CD14-positive monocyte (primary cell): ENCODE measurements at regions not wholly inside any gene's neighbourhood (a gene's known extent, or its start where the extent isn't known, plus 50 kb on each side); places are given as distances from the start of the nearest gene placed in this dataset.

Experiments used
- DNase-seq, 3 donors: peaks; one replicate each; pipeline ENCODE4 v3.0.0-alpha.2; 2011 to 2022
- H2AFZ ChIP-seq: 2 replicates; pipeline ENCODE4 v1.6.0; 2012; ENCODE audit warnings: mild to moderate bottlenecking, low read depth, low read length, inconsistent platforms; ENCODE audit not compliant: insufficient read depth, poor library complexity, severe bottlenecking
- H3K27ac ChIP-seq, 2 donors: 1 replicate in 1 of 2; 2 replicates in 1 of 2; pipeline ENCODE4 v1.5.1; 2012 to 2013; ENCODE audit warnings: low read length in 2 of 2, control low read depth in 1 of 2, inconsistent platforms in 1 of 2, low read depth in 1 of 2, mild to moderate bottlenecking in 1 of 2
- H3K27me3 ChIP-seq, 2 donors: one replicate each; pipeline versions ENCODE4 v1.6.0 to v1.6.1; 2011 to 2013; ENCODE audit warnings: low read length in 2 of 2; ENCODE audit not compliant: control insufficient read depth in 2 of 2, insufficient read depth in 2 of 2
- H3K36me3 ChIP-seq, 2 donors: replicated peaks in 1 of 2; 1 replicate in 1 of 2; 2 replicates in 1 of 2; pipeline versions ENCODE4 v1.5.1 to v1.6.1; 2012 to 2013; ENCODE audit warnings: low read length in 2 of 2, control low read depth in 1 of 2, inconsistent platforms in 1 of 2, mild to moderate bottlenecking in 1 of 2; ENCODE audit not compliant: insufficient read depth in 2 of 2, control insufficient read depth in 1 of 2
- H3K4me1 ChIP-seq, 2 donors: 1 replicate in 1 of 2; 2 replicates in 1 of 2; pipeline versions ENCODE4 v1.5.1 to v1.6.1; 2012 to 2013; ENCODE audit warnings: low read length in 2 of 2, control low read depth in 1 of 2, inconsistent platforms in 1 of 2, mild to moderate bottlenecking in 1 of 2, moderate library complexity in 1 of 2; ENCODE audit not compliant: insufficient read depth in 2 of 2, control insufficient read depth in 1 of 2
- H3K4me2 ChIP-seq: replicated peaks from 2 replicates; pipeline ENCODE3; 2012; ENCODE audit warnings: low read length, moderate library complexity, mild to moderate bottlenecking; ENCODE audit not compliant: poor library complexity, severe bottlenecking; ENCODE audit errors: extremely low read depth
- H3K4me3 ChIP-seq, 3 experiments: fragments of 200-600 bp in 1 of 3; sonication (generic) in 1 of 3; replicated peaks in 1 of 3; 1 replicate in 2 of 3; 2 replicates in 1 of 3; pipeline ENCODE4 v1.5.1; 2011 to 2013; ENCODE audit warnings: low read length in 3 of 3, mild to moderate bottlenecking in 3 of 3, control low read depth in 2 of 3, low read depth in 2 of 3, inconsistent platforms in 1 of 3, moderate library complexity in 1 of 3
- H3K79me2 ChIP-seq: 2 replicates; pipeline ENCODE4 v1.6.0; 2012; ENCODE audit warnings: mild to moderate bottlenecking, control low read depth, inconsistent platforms, low read length, moderate library complexity; ENCODE audit not compliant: insufficient read depth
- H3K9ac ChIP-seq: 2 replicates; pipeline ENCODE4 v1.6.0; 2017; ENCODE audit warnings: low read length, mild to moderate bottlenecking; ENCODE audit not compliant: insufficient read depth, poor library complexity, severe bottlenecking
- H3K9me3 ChIP-seq, 2 donors: replicated peaks in 1 of 2; 1 replicate in 1 of 2; 2 replicates in 1 of 2; pipeline versions ENCODE4 v1.5.1 to v1.6.1; 2012 to 2013; ENCODE audit warnings: low read length in 2 of 2, control low read depth in 1 of 2; ENCODE audit not compliant: control insufficient read depth in 1 of 2, insufficient read depth in 1 of 2
- H4K20me1 ChIP-seq: 2 replicates; pipeline ENCODE4 v1.6.0; 2012; ENCODE audit warnings: mild to moderate bottlenecking, low read length, control low read depth, moderate library complexity; ENCODE audit not compliant: insufficient read depth
- H3K27ac Mint-ChIP-seq, 7 donors: one replicate each; pipeline ENCODE4 v1.8.0; 2020; ENCODE audit warnings: mild to moderate bottlenecking in 7 of 7, mixed read lengths in 7 of 7, moderate library complexity in 6 of 7, inconsistent platforms in 2 of 7
- H3K27me3 Mint-ChIP-seq, 3 donors: one replicate each; pipeline ENCODE4 v1.8.0; 2021 to 2022; ENCODE audit warnings: low read depth in 3 of 3, mild to moderate bottlenecking in 3 of 3, mixed read lengths in 3 of 3, moderate library complexity in 3 of 3, inconsistent platforms in 1 of 3
- H3K36me3 Mint-ChIP-seq, 2 donors: one replicate each; pipeline ENCODE4 v1.8.0; 2020; ENCODE audit warnings: mixed read lengths in 2 of 2, inconsistent platforms in 1 of 2, mild to moderate bottlenecking in 1 of 2
- H3K4me1 Mint-ChIP-seq: one replicate; pipeline ENCODE4 v1.8.0; 2020; ENCODE audit warnings: mild to moderate bottlenecking, mixed read lengths
- H3K4me3 Mint-ChIP-seq, 2 donors: one replicate each; pipeline ENCODE4 v1.8.0; 2020; ENCODE audit warnings: mild to moderate bottlenecking in 2 of 2, mixed read lengths in 2 of 2, moderate library complexity in 1 of 2
- H3K9me3 Mint-ChIP-seq, 7 donors: one replicate each; pipeline ENCODE4 v1.8.0; 2020 to 2022; ENCODE audit warnings: mixed read lengths in 7 of 7, mild to moderate bottlenecking in 6 of 7, moderate library complexity in 6 of 7, inconsistent platforms in 2 of 7
- WGBS: methylation state at CpG from one replicate; pipeline ENCODE4 v1.1.5; 2013; ENCODE audit warnings: missing lambda C conversion rate; ENCODE audit not compliant: insufficient coverage; 5-methylcytosine and 5-hydroxymethylcytosine counted together
- intact Hi-C, 2 donors: fragments of 100-400 bp; cut with micrococcal nuclease; formaldehyde crosslinking; loops; one replicate each; pipeline versions ENCODE4 v1.15.0 to v1.15.1; 2023
- TF ChIP-seq, protein P1 (sequence below): fragments of 200-600 bp; IDR thresholded peaks from one replicate; pipeline ENCODE4 v1.8.0; 2022; ENCODE audit warnings: antibody characterized with exemption, mild to moderate bottlenecking

GRCh38 chr2:71853858-71854257, 293.8 kb downstream of the CYP26B1 start:
- Histone ChIP-seq H4K20me1 (no peaks in the 10 kb centered on the region), H2AFZ (no peak overlapping the region), H3K36me3 (no peaks in the 10 kb centered on the region), H3K9me3 (no peaks in the 10 kb centered on the region), H3K9ac (no peak overlapping the region), H3K79me2 (no peaks in the 10 kb centered on the region), H3K27me3 (peaks cover 2 to 11% of the 10 kb centered on the region in 2 donors), H3K4me1 (no peaks in the 10 kb centered on the region), H3K27ac (no peak overlapping the region), H3K4me2 (no peak overlapping the region), H3K4me3 (no peak overlapping the region)
- Mint-ChIP-seq H3K9me3 (peaks cover 0 to 5% (median 2%) of the 10 kb centered on the region in 7 donors), H3K4me1 (no peaks in the 10 kb centered on the region), H3K27me3 (peaks cover 13 to 33% (median 20%) of the 10 kb centered on the region in 3 donors), H3K27ac (no peak overlapping the region), H3K4me3 (no peak overlapping the region), H3K36me3 (no peaks in the 10 kb centered on the region)
- no peak for DNase-seq
- TF ChIP-seq, protein P1, sequence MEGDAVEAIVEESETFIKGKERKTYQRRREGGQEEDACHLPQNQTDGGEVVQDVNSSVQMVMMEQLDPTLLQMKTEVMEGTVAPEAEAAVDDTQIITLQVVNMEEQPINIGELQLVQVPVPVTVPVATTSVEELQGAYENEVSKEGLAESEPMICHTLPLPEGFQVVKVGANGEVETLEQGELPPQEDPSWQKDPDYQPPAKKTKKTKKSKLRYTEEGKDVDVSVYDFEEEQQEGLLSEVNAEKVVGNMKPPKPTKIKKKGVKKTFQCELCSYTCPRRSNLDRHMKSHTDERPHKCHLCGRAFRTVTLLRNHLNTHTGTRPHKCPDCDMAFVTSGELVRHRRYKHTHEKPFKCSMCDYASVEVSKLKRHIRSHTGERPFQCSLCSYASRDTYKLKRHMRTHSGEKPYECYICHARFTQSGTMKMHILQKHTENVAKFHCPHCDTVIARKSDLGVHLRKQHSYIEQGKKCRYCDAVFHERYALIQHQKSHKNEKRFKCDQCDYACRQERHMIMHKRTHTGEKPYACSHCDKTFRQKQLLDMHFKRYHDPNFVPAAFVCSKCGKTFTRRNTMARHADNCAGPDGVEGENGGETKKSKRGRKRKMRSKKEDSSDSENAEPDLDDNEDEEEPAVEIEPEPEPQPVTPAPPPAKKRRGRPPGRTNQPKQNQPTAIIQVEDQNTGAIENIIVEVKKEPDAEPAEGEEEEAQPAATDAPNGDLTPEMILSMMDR = no peak
- intact Hi-C loops = no loop called here
- WGBS = 92% methylated on average over 2 of the region's 6 CpGs

GRCh38 chr2:71852141-71852711, 295.4 kb downstream of the CYP26B1 start:
- intact Hi-C loops = no loop called here
- H3K9ac ChIP-seq = no peak overlapping the region
- TF ChIP-seq, protein P1 = no peak
- Mint-ChIP-seq H3K27me3 (peaks cover 13 to 31% (median 18%) of the 10 kb centered on the region in 3 donors), H3K4me3 (no peak overlapping the region), H3K27ac (no peak overlapping the region), H3K36me3 (no peaks in the 10 kb centered on the region), H3K4me1 (no peaks in the 10 kb centered on the region), H3K9me3 (peaks cover 0 to 5% (median 2%) of the 10 kb centered on the region in 7 donors)
- H4K20me1 ChIP-seq = no peaks in the 10 kb centered on the region
- H3K4me2 ChIP-seq = no peak overlapping the region
- peaks cover 2 to 11% of the 10 kb centered on the region in 2 donors for H3K27me3 ChIP-seq
- no peak overlapping the region for H3K27ac ChIP-seq
- WGBS = 27% methylated on average over 25 of the region's 32 CpGs
- H2AFZ ChIP-seq = no peak overlapping the region
- no peaks in the 10 kb centered on the region for H3K79me2 ChIP-seq
- DNase-seq = no peak
- no peaks in the 10 kb centered on the region for H3K4me1 ChIP-seq
- no peaks in the 10 kb centered on the region for H3K9me3 ChIP-seq
- H3K36me3 ChIP-seq = no peaks in the 10 kb centered on the region
- H3K4me3 ChIP-seq = no peak overlapping the region
